Amniotic stem cell (primary cell): ENCODE measurements at regions not wholly inside any gene's neighbourhood (a gene's known extent, or its start where the extent isn't known, plus 50 kb on each side); places are given as distances from the start of the nearest gene placed in this dataset.

Experiments
- DNase-seq: peaks from one replicate; lab custom pipeline; 2025; lab: John Stamatoyannopoulos, UW

- DNase-seq = no peak
Measured at GRCh38 chr12:114767906-114768722, 84.1 kb upstream of the TBX3 start.

GRCh38 chr12:114767084-114767760 lies 83.2 kb upstream of the TBX3 start:
- DNase-seq = no peak

GRCh38 chr12:114765960-114766691 lies 82.2 kb upstream of the TBX3 start:
- DNase-seq = no peak

GRCh38 chr12:114764510-114764909 lies 80.5 kb upstream of the TBX3 start:
- DNase-seq = no peak

GRCh38 chr12:114762490-114763110 lies 78.6 kb upstream of the TBX3 start:
- no peak for DNase-seq

- DNase-seq = no peak
Measured at GRCh38 chr12:114760151-114760877, 76.3 kb upstream of the TBX3 start.

GRCh38 chr12:114759635-114760034 lies 75.7 kb upstream of the TBX3 start:
- no peak for DNase-seq

GRCh38 chr12:114757684-114758325 lies 73.8 kb upstream of the TBX3 start:
- DNase-seq = no peak

GRCh38 chr12:114752217-114752616 lies 68.2 kb upstream of the TBX3 start:
- DNase-seq = no peak

- DNase-seq = no peak
Measured at GRCh38 chr12:114751712-114752111, 67.7 kb upstream of the TBX3 start.

- no peak for DNase-seq
Measured at GRCh38 chr12:114750917-114751316, 66.9 kb upstream of the TBX3 start.

- no peak for DNase-seq
Measured at GRCh38 chr12:114749065-114749464, 65.1 kb upstream of the TBX3 start.

GRCh38 chr12:114747012-114747858 lies 63.3 kb upstream of the TBX3 start:
- no peak for DNase-seq

- DNase-seq = no peak
Measured at GRCh38 chr12:114746297-114747011, 62.5 kb upstream of the TBX3 start.

GRCh38 chr12:114744691-114745090 lies 60.7 kb upstream of the TBX3 start:
- no peak for DNase-seq

GRCh38 chr12:114744285-114744684 lies 60.3 kb upstream of the TBX3 start:
- no peak for DNase-seq

GRCh38 chr12:114743799-114744198 lies 59.8 kb upstream of the TBX3 start:
- DNase-seq = no peak

GRCh38 chr12:114743289-114743688 lies 59.3 kb upstream of the TBX3 start:
- no peak for DNase-seq

- no peak for DNase-seq
Measured at GRCh38 chr12:114742363-114742762, 58.4 kb upstream of the TBX3 start.

GRCh38 chr12:114741940-114742339 lies 58.0 kb upstream of the TBX3 start:
- no peak for DNase-seq
